Fibroblast of lung (primary cell): ENCODE measurements at regions not wholly inside any gene's neighbourhood (a gene's known extent, or its start where the extent isn't known, plus 50 kb on each side); places are given as distances from the start of the nearest gene placed in this dataset.

Experiments used
- EZH2 ChIP-seq: IDR thresholded peaks from 2 replicates; pipeline ENCODE4 v1.5.1; 2012; ENCODE audit warnings: low read length, control low read depth, mild to moderate bottlenecking; ENCODE audit errors: missing control alignments
- TF ChIP-seq, protein P1 (sequence below), 2 donors: IDR thresholded peaks in 1 of 2; conservative IDR thresholded peaks in 1 of 2; 1 replicate in 1 of 2; 2 replicates in 1 of 2; pipeline ENCODE4 v1.5.1; 2011 to 2012; ENCODE audit warnings: low read length in 2 of 2, control low read depth in 1 of 2, inconsistent platforms in 1 of 2, low read depth in 1 of 2, mild to moderate bottlenecking in 1 of 2

DNA sequence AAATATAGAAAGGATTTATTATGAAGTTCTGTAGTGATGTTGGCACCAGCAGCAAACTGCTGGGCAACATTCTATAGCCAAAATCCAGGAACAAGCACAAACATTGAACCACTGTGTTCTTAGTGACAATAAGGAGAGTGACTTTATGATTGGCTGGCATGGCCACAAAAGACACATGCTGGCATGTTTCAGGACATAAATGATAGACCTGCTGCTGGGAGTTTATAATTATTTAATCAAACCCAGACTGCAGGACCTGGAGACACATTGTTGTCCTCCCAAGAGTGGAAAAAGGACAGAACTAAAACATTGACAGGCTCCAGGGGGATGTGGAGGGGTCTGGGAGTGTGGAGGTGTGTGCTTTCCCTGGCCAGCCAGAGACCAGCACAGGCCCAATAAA lies 255.3 kb upstream of the LRTM1 start:
- TF ChIP-seq EZH2 = no peak
- TF ChIP-seq, protein P1, sequence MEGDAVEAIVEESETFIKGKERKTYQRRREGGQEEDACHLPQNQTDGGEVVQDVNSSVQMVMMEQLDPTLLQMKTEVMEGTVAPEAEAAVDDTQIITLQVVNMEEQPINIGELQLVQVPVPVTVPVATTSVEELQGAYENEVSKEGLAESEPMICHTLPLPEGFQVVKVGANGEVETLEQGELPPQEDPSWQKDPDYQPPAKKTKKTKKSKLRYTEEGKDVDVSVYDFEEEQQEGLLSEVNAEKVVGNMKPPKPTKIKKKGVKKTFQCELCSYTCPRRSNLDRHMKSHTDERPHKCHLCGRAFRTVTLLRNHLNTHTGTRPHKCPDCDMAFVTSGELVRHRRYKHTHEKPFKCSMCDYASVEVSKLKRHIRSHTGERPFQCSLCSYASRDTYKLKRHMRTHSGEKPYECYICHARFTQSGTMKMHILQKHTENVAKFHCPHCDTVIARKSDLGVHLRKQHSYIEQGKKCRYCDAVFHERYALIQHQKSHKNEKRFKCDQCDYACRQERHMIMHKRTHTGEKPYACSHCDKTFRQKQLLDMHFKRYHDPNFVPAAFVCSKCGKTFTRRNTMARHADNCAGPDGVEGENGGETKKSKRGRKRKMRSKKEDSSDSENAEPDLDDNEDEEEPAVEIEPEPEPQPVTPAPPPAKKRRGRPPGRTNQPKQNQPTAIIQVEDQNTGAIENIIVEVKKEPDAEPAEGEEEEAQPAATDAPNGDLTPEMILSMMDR (conservative IDR thresholded peaks at IDR 0.05 in 1 of 2, IDR thresholded peaks at IDR 0.05 in 1 of 2; ENCODE audit: low read depth in 1 of 2, low read length in 2 of 2) = no peak
